Thyroid gland (tissue), 4 donors: ENCODE measurements at regions not wholly inside any gene's neighbourhood (a gene's known extent, or its start where the extent isn't known, plus 50 kb on each side); places are given as distances from the start of the nearest gene placed in this dataset.
A peak's percentile ranks its signal among the peaks of the same experiment; 100 is the strongest.

Experiments used
- DNase-seq, 2 donors: peaks; one replicate each; pipeline ENCODE4 v3.0.0-alpha.2; 2019
- H3K27ac ChIP-seq, 3 donors: fragments of 200-600 bp; sonication (generic); 1 replicate in 2 of 3; 2 replicates in 1 of 3; pipeline ENCODE4 v1.5.1; 2016 to 2019; ENCODE audit warnings: mild to moderate bottlenecking in 1 of 3, moderate library complexity in 1 of 3
- H3K27me3 ChIP-seq: fragments of 200-600 bp; sonication (generic); one replicate; pipeline ENCODE4 v1.5.1; 2019
- H3K36me3 ChIP-seq, 2 donors: fragments of 200-600 bp; sonication (generic); one replicate each; pipeline ENCODE4 v1.5.1; 2016 to 2019
- H3K4me1 ChIP-seq, 2 donors: fragments of 200-600 bp; sonication (generic); one replicate each; pipeline ENCODE4 v1.5.1; 2017 to 2019
- H3K4me3 ChIP-seq, 3 donors: fragments of 200-600 bp; sonication (generic); replicated peaks in 1 of 3; 1 replicate in 2 of 3; 2 replicates in 1 of 3; pipeline ENCODE4 v1.5.1; 2016; ENCODE audit warnings: mild to moderate bottlenecking in 1 of 3
- H3K9me3 ChIP-seq: fragments of 200-600 bp; sonication (generic); one replicate; pipeline ENCODE4 v1.5.1; 2017
- POLR2A ChIP-seq, 2 donors: fragments of 450-650 bp; IDR thresholded peaks; one replicate each; pipeline ENCODE4 v1.6.1; 2017; ENCODE audit warnings: antibody characterized with exemption in 2 of 2, mild to moderate bottlenecking in 2 of 2, moderate library complexity in 1 of 2
- WGBS, 2 donors: methylation state at CpG; one replicate each; pipeline ENCODE4 v1.1.5; 2017; 5-methylcytosine and 5-hydroxymethylcytosine counted together
- intact Hi-C: fragments of 100-400 bp; cut with DNase I; formaldehyde crosslinking; loops from one replicate; pipeline ENCODE4 v1.15.1; 2023
- TF ChIP-seq, protein P1 (sequence below), 6 experiments: fragments of 200-600 bp in 3 of 6; fragments of 450-650 bp in 3 of 6; sonication (generic) in 3 of 6; IDR thresholded peaks; one replicate each; pipeline ENCODE4 v1.5.1; 2016 to 2019; ENCODE audit warnings: antibody characterized with exemption in 6 of 6, mild to moderate bottlenecking in 2 of 6, inconsistent platforms in 1 of 6, moderate library complexity in 1 of 6

- WGBS, 2 donors, result 86 to 98% methylated on average over 5 of the region's 5 CpGs
- Histone ChIP-seq H3K4me1 (peaks cover 11 to 25% of the 10 kb centered on the region in 2 donors), H3K9me3 (no peaks in the 10 kb centered on the region), H3K27ac (no peak overlapping the region), H3K27me3 (no peaks in the 10 kb centered on the region), H3K4me3 (no peak overlapping the region), H3K36me3 (no peaks in the 10 kb centered on the region)
- TF ChIP-seq POLR2A (IDR thresholded peaks at IDR 0.05), result no peak
- TF ChIP-seq, protein P1, sequence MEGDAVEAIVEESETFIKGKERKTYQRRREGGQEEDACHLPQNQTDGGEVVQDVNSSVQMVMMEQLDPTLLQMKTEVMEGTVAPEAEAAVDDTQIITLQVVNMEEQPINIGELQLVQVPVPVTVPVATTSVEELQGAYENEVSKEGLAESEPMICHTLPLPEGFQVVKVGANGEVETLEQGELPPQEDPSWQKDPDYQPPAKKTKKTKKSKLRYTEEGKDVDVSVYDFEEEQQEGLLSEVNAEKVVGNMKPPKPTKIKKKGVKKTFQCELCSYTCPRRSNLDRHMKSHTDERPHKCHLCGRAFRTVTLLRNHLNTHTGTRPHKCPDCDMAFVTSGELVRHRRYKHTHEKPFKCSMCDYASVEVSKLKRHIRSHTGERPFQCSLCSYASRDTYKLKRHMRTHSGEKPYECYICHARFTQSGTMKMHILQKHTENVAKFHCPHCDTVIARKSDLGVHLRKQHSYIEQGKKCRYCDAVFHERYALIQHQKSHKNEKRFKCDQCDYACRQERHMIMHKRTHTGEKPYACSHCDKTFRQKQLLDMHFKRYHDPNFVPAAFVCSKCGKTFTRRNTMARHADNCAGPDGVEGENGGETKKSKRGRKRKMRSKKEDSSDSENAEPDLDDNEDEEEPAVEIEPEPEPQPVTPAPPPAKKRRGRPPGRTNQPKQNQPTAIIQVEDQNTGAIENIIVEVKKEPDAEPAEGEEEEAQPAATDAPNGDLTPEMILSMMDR (IDR thresholded peaks at IDR 0.05), result no peak
- intact Hi-C loops, result no loop called here
- no peak for DNase-seq
Observed at GRCh38 chr6:85868685-85869084, 226.0 kb upstream of the SYNCRIP start.

DNA sequence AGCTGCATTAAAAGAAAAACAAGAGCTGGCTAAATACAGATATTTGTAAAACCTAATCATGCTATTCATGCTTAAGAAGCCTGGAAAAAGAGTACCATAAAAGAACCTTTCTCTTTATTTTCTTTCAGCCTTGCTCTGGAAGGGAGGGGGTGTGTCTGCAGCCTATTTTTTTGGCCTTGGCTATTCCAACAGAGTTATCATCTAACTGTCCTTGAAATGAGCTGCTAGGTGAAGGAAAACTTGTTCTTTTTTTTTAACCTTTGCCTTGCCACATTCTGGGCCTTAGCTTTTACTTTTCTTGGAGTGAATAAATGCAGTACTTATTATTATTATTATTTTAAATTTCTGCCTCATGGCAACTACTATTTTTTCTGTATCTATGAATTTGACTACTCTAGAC, 224.9 kb upstream of the SYNCRIP start:
- Histone ChIP-seq H3K27me3 (no peaks in the 10 kb centered on the region), H3K4me3 (no peak overlapping the region), H3K36me3 (no peaks in the 10 kb centered on the region), H3K27ac (no peak overlapping the region), H3K4me1 (peaks cover 11 to 25% of the 10 kb centered on the region in 2 donors), H3K9me3 (no peaks in the 10 kb centered on the region)
- intact Hi-C loops, result no loop called here
- TF ChIP-seq POLR2A (IDR thresholded peaks at IDR 0.05), result no peak
- TF ChIP-seq, protein P1 (IDR thresholded peaks at IDR 0.05), result no peak
- DNase-seq, result no peak

DNA sequence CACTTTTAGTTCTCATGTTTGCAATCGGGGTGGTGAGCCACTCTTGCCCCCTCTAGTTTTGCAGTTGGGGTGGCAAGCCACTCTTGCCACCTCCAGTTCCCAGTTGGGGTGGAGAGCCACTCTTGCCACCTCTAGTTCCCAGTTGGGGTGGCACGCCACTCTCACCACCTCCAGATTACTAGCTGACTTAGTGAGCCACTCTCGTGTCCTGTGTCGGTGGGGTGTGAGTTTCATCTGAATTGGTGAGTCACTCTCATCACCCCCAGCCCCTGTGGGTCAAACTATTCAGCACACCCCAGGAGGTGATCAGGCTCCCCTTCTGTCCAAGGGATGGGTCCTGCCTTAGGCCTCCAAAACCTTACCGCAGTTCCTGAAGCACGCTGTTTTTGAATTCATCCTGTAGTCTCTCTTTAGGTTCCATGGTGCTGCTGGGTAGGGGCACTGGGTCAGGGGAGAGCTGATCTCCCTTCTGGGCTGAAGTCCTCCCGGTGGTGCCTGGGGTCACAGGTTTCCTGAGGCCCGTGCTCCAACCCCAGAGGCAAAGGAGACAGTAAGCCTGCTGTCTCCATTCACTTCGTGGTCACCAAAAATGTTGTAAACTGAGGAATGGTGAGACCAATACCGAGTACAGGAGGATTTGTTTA, 224.2 kb upstream of the SYNCRIP start:
- no peak for TF ChIP-seq POLR2A (IDR thresholded peaks at IDR 0.05)
- TF ChIP-seq, protein P1 (IDR thresholded peaks at IDR 0.05), result no peak
- H3K4me1 ChIP-seq, result peaks cover 11 to 25% of the 10 kb centered on the region in 2 donors
- no peaks in the 10 kb centered on the region for H3K36me3 ChIP-seq
- no peak overlapping the region for H3K4me3 ChIP-seq
- H3K9me3 ChIP-seq, result no peaks in the 10 kb centered on the region
- no peak for DNase-seq
- H3K27me3 ChIP-seq, result no peaks in the 10 kb centered on the region
- intact Hi-C loops, result no loop called here
- peak overlapping the region in 1 of 3 donors; percentile 24 for H3K27ac ChIP-seq
- WGBS, 2 donors, result 71 to 77% methylated on average over 9 to 10 of the region's 10 CpGs

- peaks cover 11 to 25% of the 10 kb centered on the region in 2 donors for H3K4me1 ChIP-seq
- H3K27ac ChIP-seq, result peak overlapping the region; percentile 24 to 60 (median 46)
- TF ChIP-seq, protein P1 (IDR thresholded peaks at IDR 0.05), result no peak
- TF ChIP-seq POLR2A (IDR thresholded peaks at IDR 0.05), result no peak
- intact Hi-C loops, result no loop called here
- H3K9me3 ChIP-seq, result no peaks in the 10 kb centered on the region
- H3K27me3 ChIP-seq, result no peaks in the 10 kb centered on the region
- WGBS, 2 donors, result 23 to 40% methylated on average over 5 of the region's 5 CpGs
- H3K36me3 ChIP-seq, result no peaks in the 10 kb centered on the region
- no peak for DNase-seq
- H3K4me3 ChIP-seq, result peak overlapping the region in 2 of 3 donors; percentile 25 to 26
Observed at GRCh38 chr6:85866370-85866730, 223.7 kb upstream of the SYNCRIP start.

GRCh38 chr6:85865420-85866369, 223.0 kb upstream of the SYNCRIP start:
- peak in 1 of 2 donors; percentile 21 for DNase-seq
- TF ChIP-seq, protein P1 (IDR thresholded peaks at IDR 0.05), result no peak
- TF ChIP-seq POLR2A (IDR thresholded peaks at IDR 0.05), result no peak
- intact Hi-C loops, result no loop called here

More at GRCh38 chr6:85865420-85866369, 223.0 kb upstream of the SYNCRIP start:
- Histone ChIP-seq H3K27me3 (no peaks in the 10 kb centered on the region), H3K27ac (peak overlapping the region; percentile 24 to 60 (median 46)), H3K4me1 (peaks cover 11 to 25% of the 10 kb centered on the region in 2 donors), H3K4me3 (peak overlapping the region in 2 of 3 donors; percentile 25 to 26), H3K9me3 (no peaks in the 10 kb centered on the region), H3K36me3 (no peaks in the 10 kb centered on the region)
- 15 to 16% methylated on average over 8 of the region's 8 CpGs for WGBS, 2 donors
